ENCODE measurements at regions not wholly inside any gene's neighbourhood (a gene's known extent, or its start where the extent isn't known, plus 50 kb on each side); places are given as distances from the start of the nearest gene placed in this dataset.

DNA sequence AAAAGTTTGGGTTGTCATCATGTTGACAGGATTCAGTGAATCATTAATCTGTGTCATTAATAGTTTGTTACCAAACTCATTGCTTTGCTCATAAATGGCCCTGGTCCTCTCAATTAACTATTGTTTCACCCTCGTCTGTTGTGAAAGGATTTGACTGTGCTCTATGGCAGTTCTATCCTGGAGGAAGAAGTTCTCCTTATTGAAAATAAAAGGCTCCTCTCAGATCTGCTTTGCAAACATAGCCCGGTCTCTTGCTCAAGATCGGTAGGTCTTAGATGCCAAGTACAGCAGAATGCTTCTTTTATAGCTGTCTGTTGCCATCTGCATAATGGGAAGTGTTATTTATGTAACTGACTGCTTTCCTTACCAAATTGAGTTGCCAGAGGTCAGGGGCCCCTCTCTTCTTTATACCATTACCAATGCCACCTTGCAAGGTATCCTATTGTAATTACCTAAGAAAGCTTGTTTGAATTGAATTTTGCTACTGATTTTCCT lies 146.5 kb downstream of the EBLN2 start:
- no peaks in the 10 kb centered on the region for H3K9me3 ChIP-seq (ENCODE audit: control insufficient read depth in 4 of 4, insufficient read depth in 3 of 4, low read length in 3 of 4)
- no peak overlapping the region for H3K9ac ChIP-seq (ENCODE audit: insufficient read depth in 1 of 2, low read length in 2 of 2)
- no peak overlapping the region for H3K4me3 ChIP-seq
- TF ChIP-seq, protein P1, sequence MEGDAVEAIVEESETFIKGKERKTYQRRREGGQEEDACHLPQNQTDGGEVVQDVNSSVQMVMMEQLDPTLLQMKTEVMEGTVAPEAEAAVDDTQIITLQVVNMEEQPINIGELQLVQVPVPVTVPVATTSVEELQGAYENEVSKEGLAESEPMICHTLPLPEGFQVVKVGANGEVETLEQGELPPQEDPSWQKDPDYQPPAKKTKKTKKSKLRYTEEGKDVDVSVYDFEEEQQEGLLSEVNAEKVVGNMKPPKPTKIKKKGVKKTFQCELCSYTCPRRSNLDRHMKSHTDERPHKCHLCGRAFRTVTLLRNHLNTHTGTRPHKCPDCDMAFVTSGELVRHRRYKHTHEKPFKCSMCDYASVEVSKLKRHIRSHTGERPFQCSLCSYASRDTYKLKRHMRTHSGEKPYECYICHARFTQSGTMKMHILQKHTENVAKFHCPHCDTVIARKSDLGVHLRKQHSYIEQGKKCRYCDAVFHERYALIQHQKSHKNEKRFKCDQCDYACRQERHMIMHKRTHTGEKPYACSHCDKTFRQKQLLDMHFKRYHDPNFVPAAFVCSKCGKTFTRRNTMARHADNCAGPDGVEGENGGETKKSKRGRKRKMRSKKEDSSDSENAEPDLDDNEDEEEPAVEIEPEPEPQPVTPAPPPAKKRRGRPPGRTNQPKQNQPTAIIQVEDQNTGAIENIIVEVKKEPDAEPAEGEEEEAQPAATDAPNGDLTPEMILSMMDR (IDR thresholded peaks at IDR 0.05; ENCODE audit: control extremely low read depth, extremely low read depth): no peak
- H3K36me3 ChIP-seq (ENCODE audit: control insufficient read depth in 4 of 4, insufficient read depth in 4 of 4, low read length in 4 of 4): no peaks in the 10 kb centered on the region
- H3K4me1 ChIP-seq (ENCODE audit: control insufficient read depth in 5 of 5, insufficient read depth in 5 of 5, low read length in 5 of 5): peaks cover 0 to 10% (median 0%) of the 10 kb centered on the region in 5 donors
- DNase-seq (no peak), ATAC-seq (ENCODE audit: insufficient read depth, low FRiP score) (no peak)
- no peak overlapping the region for H3K27ac ChIP-seq (ENCODE audit: low read depth in 1 of 2, low read length in 1 of 2)
- no peaks in the 10 kb centered on the region for H3K27me3 ChIP-seq (ENCODE audit: control insufficient read depth in 3 of 3, insufficient read depth in 3 of 3, low read length in 2 of 3)
- 76 to 79% methylated on average over 3 of the region's 3 CpGs for WGBS, 2 donors

DNA sequence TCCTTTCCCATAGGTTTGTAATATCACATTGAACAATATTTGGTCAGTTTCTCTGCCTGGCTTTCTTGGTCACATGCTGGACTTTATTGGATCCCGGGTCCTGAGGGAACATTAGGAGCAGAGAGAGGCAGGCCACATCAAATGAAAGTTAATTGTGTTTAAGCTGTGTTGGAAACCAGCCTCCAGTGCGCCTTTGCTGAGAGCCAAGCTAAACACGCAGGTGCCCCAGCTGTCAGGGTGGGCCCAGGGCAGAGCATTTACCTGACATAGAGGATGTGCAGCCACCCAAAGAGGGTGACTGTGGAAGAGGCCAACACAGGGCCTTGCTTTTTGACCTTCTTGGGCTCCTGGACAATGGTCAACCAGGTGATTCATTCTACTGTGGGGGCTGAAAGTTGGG lies 149.3 kb downstream of the EBLN2 start:
- TF ChIP-seq, protein P1 (IDR thresholded peaks at IDR 0.05; ENCODE audit: control extremely low read depth, extremely low read depth): no peak
- no peaks in the 10 kb centered on the region for H3K36me3 ChIP-seq (ENCODE audit: control insufficient read depth in 4 of 4, insufficient read depth in 4 of 4, low read length in 4 of 4)
- H3K27ac ChIP-seq (ENCODE audit: low read depth in 1 of 2, low read length in 1 of 2): no peak overlapping the region
- WGBS, 2 donors: 84 to 92% methylated on average over 3 of the region's 3 CpGs
- no peaks in the 10 kb centered on the region for H3K9me3 ChIP-seq (ENCODE audit: control insufficient read depth in 4 of 4, insufficient read depth in 3 of 4, low read length in 3 of 4)
- H3K4me3 ChIP-seq: no peak overlapping the region
- DNase-seq (no peak), ATAC-seq (ENCODE audit: insufficient read depth, low FRiP score) (no peak)
- no peak overlapping the region for H3K9ac ChIP-seq (ENCODE audit: insufficient read depth in 1 of 2, low read length in 2 of 2)
- peaks cover 0 to 10% (median 0%) of the 10 kb centered on the region in 5 donors for H3K4me1 ChIP-seq (ENCODE audit: control insufficient read depth in 5 of 5, insufficient read depth in 5 of 5, low read length in 5 of 5)
- no peaks in the 10 kb centered on the region for H3K27me3 ChIP-seq (ENCODE audit: control insufficient read depth in 3 of 3, insufficient read depth in 3 of 3, low read length in 2 of 3)

DNA sequence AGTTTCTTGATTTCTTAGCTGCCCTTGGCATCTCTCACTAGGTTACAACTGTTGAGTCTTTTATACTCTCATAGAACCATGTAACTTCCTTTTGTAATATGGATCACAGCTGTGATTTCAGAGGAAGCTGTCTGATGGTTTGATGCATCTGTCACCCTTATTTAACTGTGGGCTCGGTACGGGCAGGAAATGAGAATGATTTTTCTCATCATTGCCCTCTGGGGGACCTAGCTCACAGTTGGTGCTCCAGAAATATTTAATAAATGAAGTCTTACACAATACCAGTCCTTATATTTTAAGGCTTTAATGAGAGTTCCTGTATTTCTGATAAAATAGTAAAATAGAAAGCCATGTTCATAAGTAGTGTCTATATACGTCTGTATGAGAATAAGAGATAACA lies 151.2 kb downstream of the EBLN2 start:
- H3K36me3 ChIP-seq (ENCODE audit: control insufficient read depth in 4 of 4, insufficient read depth in 4 of 4, low read length in 4 of 4): no peaks in the 10 kb centered on the region
- no peaks in the 10 kb centered on the region for H3K27me3 ChIP-seq (ENCODE audit: control insufficient read depth in 3 of 3, insufficient read depth in 3 of 3, low read length in 2 of 3)
- H3K27ac ChIP-seq (ENCODE audit: low read depth in 1 of 2, low read length in 1 of 2): no peak overlapping the region
- no peak overlapping the region for H3K4me3 ChIP-seq
- DNase-seq (no peak), ATAC-seq (ENCODE audit: insufficient read depth, low FRiP score) (no peak)
- TF ChIP-seq, protein P1 (IDR thresholded peaks at IDR 0.05; ENCODE audit: control extremely low read depth, extremely low read depth): no peak
- WGBS, 2 donors: 56 to 58% methylated on average over 3 of the region's 3 CpGs
- no peaks in the 10 kb centered on the region for H3K9me3 ChIP-seq (ENCODE audit: control insufficient read depth in 4 of 4, insufficient read depth in 3 of 4, low read length in 3 of 4)
- no peak overlapping the region for H3K9ac ChIP-seq (ENCODE audit: insufficient read depth in 1 of 2, low read length in 2 of 2)
- peaks cover 0 to 10% (median 0%) of the 10 kb centered on the region in 5 donors for H3K4me1 ChIP-seq (ENCODE audit: control insufficient read depth in 5 of 5, insufficient read depth in 5 of 5, low read length in 5 of 5)

DNA sequence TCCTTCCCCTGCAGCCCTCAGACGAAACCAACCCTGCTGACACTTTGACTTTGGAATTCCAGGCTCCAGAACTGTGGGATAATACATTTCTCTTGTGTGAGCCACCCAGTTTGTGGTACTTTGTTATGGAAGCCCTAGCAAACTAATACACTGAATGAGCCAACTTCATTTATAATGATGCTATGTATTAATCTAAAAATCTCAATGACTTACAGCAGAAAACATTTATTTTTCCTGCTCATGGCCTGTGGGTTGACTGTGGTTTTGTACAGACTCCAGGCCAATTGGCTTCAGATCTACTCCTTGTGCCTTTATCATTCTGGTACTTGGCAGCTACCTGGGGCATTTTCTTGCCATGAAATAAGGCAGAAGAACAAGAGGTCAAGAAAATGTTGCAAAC lies 152.4 kb downstream of the EBLN2 start:
- no peak overlapping the region for H3K4me3 ChIP-seq
- DNase-seq: no peak
- 81 to 82% methylated on average over 1 of the region's 1 CpG for WGBS, 2 donors
- H3K27me3 ChIP-seq (ENCODE audit: control insufficient read depth in 3 of 3, insufficient read depth in 3 of 3, low read length in 2 of 3): no peaks in the 10 kb centered on the region
- H3K9ac ChIP-seq (ENCODE audit: insufficient read depth in 1 of 2, low read length in 2 of 2): no peak overlapping the region
- H3K27ac ChIP-seq (ENCODE audit: low read depth in 1 of 2, low read length in 1 of 2): no peak overlapping the region
- TF ChIP-seq, protein P1 (IDR thresholded peaks at IDR 0.05; ENCODE audit: control extremely low read depth, extremely low read depth): no peak
- H3K9me3 ChIP-seq (ENCODE audit: control insufficient read depth in 4 of 4, insufficient read depth in 3 of 4, low read length in 3 of 4): no peaks in the 10 kb centered on the region
- H3K4me1 ChIP-seq (ENCODE audit: control insufficient read depth in 5 of 5, insufficient read depth in 5 of 5, low read length in 5 of 5): peaks cover 0 to 10% (median 0%) of the 10 kb centered on the region in 5 donors
- H3K36me3 ChIP-seq (ENCODE audit: control insufficient read depth in 4 of 4, insufficient read depth in 4 of 4, low read length in 4 of 4): no peaks in the 10 kb centered on the region
- no peak for ATAC-seq (ENCODE audit: insufficient read depth, low FRiP score)

All from lung (tissue), 11 donors.